ENCODE measurements at regions not wholly inside any gene's neighbourhood (a gene's known extent, or its start where the extent isn't known, plus 50 kb on each side); places are given as distances from the start of the nearest gene placed in this dataset.

- TF ChIP-seq MAFK (IDR thresholded peaks at IDR 0.05; ENCODE audit: low read depth, low read length): no peak
- no peak for TF ChIP-seq TCF12 (IDR thresholded peaks at IDR 0.05; ENCODE audit: low read depth, low read length)
Measured at GRCh38 chr4:144209491-144209890, 69.0 kb upstream of the GYPA start (continued).

Measured in H1 (cell line).